Liver (tissue), 3 donors: ENCODE measurements at regions not wholly inside any gene's neighbourhood (a gene's known extent, or its start where the extent isn't known, plus 50 kb on each side); places are given as distances from the start of the nearest gene placed in this dataset.

Source experiments
- CTCF ChIP-seq: fragments of 150-350 bp; IDR thresholded peaks from 2 replicates; pipeline ENCODE4 v1.5.1; 2017; ENCODE audit warnings: improper control_type of control experiment, low read depth, low read length; ENCODE audit not compliant: missing input control
- GABPA ChIP-seq, 2 donors: IDR thresholded peaks in 1 of 2; conservative IDR thresholded peaks in 1 of 2; 2 replicates each; pipeline ENCODE4 v1.6.1; 2016; ENCODE audit warnings: antibody characterized with exemption in 2 of 2, mild to moderate bottlenecking in 1 of 2, moderate library complexity in 1 of 2
- JUND ChIP-seq, 2 donors: IDR thresholded peaks; 2 replicates each; pipeline ENCODE4 v1.6.1; 2016; ENCODE audit warnings: antibody characterized with exemption in 2 of 2
- RAD21 ChIP-seq, 2 donors: IDR thresholded peaks; 2 replicates each; pipeline ENCODE4 v1.6.1; 2016; ENCODE audit warnings: antibody characterized with exemption in 2 of 2, mild to moderate bottlenecking in 2 of 2
- SP1 ChIP-seq: IDR thresholded peaks from 2 replicates; pipeline ENCODE4 v1.6.1; 2018; ENCODE audit warnings: antibody characterized with exemption, mild to moderate bottlenecking
- YY1 ChIP-seq: IDR thresholded peaks from 2 replicates; pipeline ENCODE4 v1.6.1; 2016; ENCODE audit warnings: antibody characterized with exemption, mild to moderate bottlenecking
- ZBTB33 ChIP-seq: IDR thresholded peaks from 2 replicates; pipeline ENCODE4 v1.6.1; 2016; ENCODE audit warnings: antibody characterized with exemption
- donor health status: healthy.
- donor health status: healthy.

GRCh38 chr16:56081371-56081770, 109.9 kb upstream of the GNAO1 start:
- TF ChIP-seq SP1, result no peak
- TF ChIP-seq ZBTB33, result no peak
- TF ChIP-seq CTCF, result no peak
- TF ChIP-seq YY1, result no peak
- TF ChIP-seq RAD21 (IDR thresholded peaks at IDR 0.05), result no peak
- no peak for TF ChIP-seq GABPA (IDR thresholded peaks at IDR 0.05 in 1 of 2, conservative IDR thresholded peaks at IDR 0.05 in 1 of 2)
- TF ChIP-seq JUND (IDR thresholded peaks at IDR 0.05), result no peak
